GM23338 (cell line): ENCODE measurements at regions not wholly inside any gene's neighbourhood (a gene's known extent, or its start where the extent isn't known, plus 50 kb on each side); places are given as distances from the start of the nearest gene placed in this dataset.

ENCODE experiments used
- ATAC-seq: fragments of 200-7000 bp; cut with Tn5 transposase; 3 replicates; pipeline ENCODE4 v1.9.1; 2020
- DNase-seq: peaks from one replicate; pipeline ENCODE4 v3.0.0-alpha.2; 2015; ENCODE audit warnings: low spot score
- H2AFZ ChIP-seq: fragments of 200-600 bp; sonication (generic); 2 replicates; pipeline ENCODE4 v1.8.0; 2016; ENCODE audit warnings: antibody characterized with exemption, mild to moderate bottlenecking, moderate library complexity
- H3F3A ChIP-seq: fragments of 200-600 bp; sonication (generic); replicated peaks from 2 replicates; pipeline ENCODE4 v1.8.0; 2017; ENCODE audit warnings: antibody characterized with exemption, mixed run types, low read depth
- H3K27ac ChIP-seq: fragments of 200-600 bp; sonication (generic); 2 replicates; pipeline ENCODE4 v1.6.1; 2016; ENCODE audit warnings: low read depth
- H3K27me3 ChIP-seq: fragments of 200-600 bp; sonication (generic); 2 replicates; pipeline ENCODE4 v1.8.0; 2016; ENCODE audit warnings: mild to moderate bottlenecking, mixed run types, moderate library complexity; ENCODE audit not compliant: insufficient read depth
- H3K36me3 ChIP-seq: fragments of 200-600 bp; sonication (generic); 2 replicates; pipeline ENCODE4 v1.8.0; 2016; ENCODE audit warnings: mild to moderate bottlenecking; ENCODE audit not compliant: insufficient read depth
- H3K4me1 ChIP-seq: fragments of 200-600 bp; sonication (generic); 2 replicates; pipeline ENCODE4 v1.8.0; 2016; ENCODE audit warnings: mild to moderate bottlenecking, moderate library complexity; ENCODE audit not compliant: insufficient read depth
- H3K4me2 ChIP-seq: fragments of 200-600 bp; sonication (generic); 2 replicates; pipeline ENCODE4 v1.7.1; 2017; ENCODE audit warnings: mixed run types
- H3K4me3 ChIP-seq: fragments of 200-600 bp; sonication (generic); 2 replicates; pipeline ENCODE4 v1.6.1; 2016; ENCODE audit warnings: mixed run types
- H3K79me2 ChIP-seq: fragments of 200-600 bp; sonication (generic); replicated peaks from 2 replicates; pipeline ENCODE4 v1.8.0; 2017; ENCODE audit warnings: mild to moderate bottlenecking; ENCODE audit not compliant: insufficient read depth
- H3K9me2 ChIP-seq: fragments of 200-600 bp; sonication (generic); 2 replicates; pipeline ENCODE4 v1.8.0; 2017; ENCODE audit not compliant: insufficient read depth
- H4K20me1 ChIP-seq: fragments of 200-600 bp; sonication (generic); replicated peaks from 2 replicates; pipeline ENCODE4 v1.8.0; 2017; ENCODE audit warnings: mild to moderate bottlenecking; ENCODE audit not compliant: insufficient read depth
- H3K27ac Mint-ChIP-seq: 2 replicates; pipeline ENCODE4 v1.8.0; 2020; ENCODE audit warnings: inconsistent platforms, mild to moderate bottlenecking, moderate library complexity, mixed read lengths
- H3K27me3 Mint-ChIP-seq: 3 replicates; pipeline ENCODE4 v1.8.0; 2022; ENCODE audit warnings: low read depth, mild to moderate bottlenecking, moderate library complexity, mixed read lengths, inconsistent platforms; ENCODE audit not compliant: insufficient read depth, poor library complexity
- H3K36me3 Mint-ChIP-seq: 3 replicates; pipeline ENCODE4 v1.8.0; 2021; ENCODE audit warnings: low read depth, mild to moderate bottlenecking, inconsistent platforms, moderate library complexity, mixed read lengths
- H3K4me1 Mint-ChIP-seq: 3 replicates; pipeline ENCODE4 v1.8.0; 2020; ENCODE audit warnings: mild to moderate bottlenecking, inconsistent platforms, mixed read lengths
- H3K4me3 Mint-ChIP-seq: 3 replicates; pipeline ENCODE4 v1.8.0; 2021; ENCODE audit warnings: moderate library complexity, mild to moderate bottlenecking, inconsistent platforms, mixed read lengths
- H3K9me3 Mint-ChIP-seq: 3 replicates; pipeline ENCODE4 v1.8.0; 2020; ENCODE audit warnings: moderate library complexity, mild to moderate bottlenecking, inconsistent platforms, mixed read lengths
- CREB1 ChIP-seq: fragments of 250-450 bp; sonication (Bioruptor Pico); IDR thresholded peaks from 2 replicates; pipeline ENCODE4 v1.5.0; 2020; ENCODE audit warnings: low read depth, mild to moderate bottlenecking, moderate library complexity
- CTCF ChIP-seq, 2 experiments: fragments of 200-600 bp in 1 of 2; sonication (generic) in 1 of 2; conservative IDR thresholded peaks; 2 replicates each; pipeline versions ENCODE4 v1.5.1 to v1.6.1; 2016 to 2017; ENCODE audit warnings: antibody characterized with exemption in 2 of 2, low read depth in 2 of 2, mild to moderate bottlenecking in 2 of 2, moderate library complexity in 1 of 2
- ETS1 ChIP-seq: IDR thresholded peaks from 2 replicates; pipeline ENCODE4 v1.6.1; 2016; ENCODE audit warnings: antibody characterized with exemption
- EZH2 ChIP-seq: fragments of 200-600 bp; sonication (generic); IDR thresholded peaks from one replicate; pipeline ENCODE4 v1.8.0; 2017; ENCODE audit warnings: antibody characterized with exemption, mild to moderate bottlenecking, low read depth; ENCODE audit not compliant: unreplicated experiment
- JUNB ChIP-seq: IDR thresholded peaks from one replicate; pipeline ENCODE4 v1.6.1; 2016; ENCODE audit warnings: antibody characterized with exemption; ENCODE audit not compliant: unreplicated experiment
- NANOG ChIP-seq: IDR thresholded peaks from 2 replicates; pipeline ENCODE4 v1.6.1; 2016; ENCODE audit warnings: antibody characterized with exemption, borderline replicate concordance
- POLR2AphosphoS5 ChIP-seq: IDR thresholded peaks from 2 replicates; pipeline ENCODE4 v1.6.1; 2016; ENCODE audit warnings: antibody characterized with exemption, low read depth
- STAT1 ChIP-seq: IDR thresholded peaks from one replicate; pipeline ENCODE4 v1.6.1; 2016; ENCODE audit warnings: antibody characterized with exemption; ENCODE audit not compliant: unreplicated experiment
- ZNF331 ChIP-seq: fragments of 250-450 bp; sonication (Bioruptor Pico); IDR thresholded peaks from 2 replicates; pipeline ENCODE4 v1.5.0; 2020; ENCODE audit warnings: low read depth, mild to moderate bottlenecking, moderate library complexity
- ZNF462 ChIP-seq: fragments of 250-450 bp; sonication (Bioruptor Pico); IDR thresholded peaks from 2 replicates; pipeline ENCODE4 v1.5.0; 2020; ENCODE audit warnings: mild to moderate bottlenecking, moderate library complexity

GRCh38 chr4:160709026-160709425, 1454.8 kb downstream of the FSTL5 start (continued):
- TF ChIP-seq CTCF (conservative IDR thresholded peaks at IDR 0.05; ENCODE audit: low read depth in 2 of 2) (no peak), JUNB (no peak), CREB1 (CRISPR knock-in tag) (no peak), STAT1 (no peak), NANOG (no peak), ETS1 (no peak), POLR2AphosphoS5 (no peak)

GRCh38 chr4:160709546-160709945, 1454.3 kb downstream of the FSTL5 start:
- H3K4me3 Mint-ChIP-seq = no peak overlapping the region
- H3K27ac Mint-ChIP-seq = no peak overlapping the region
- H3F3A ChIP-seq = no peaks in the 10 kb centered on the region
- H3K36me3 Mint-ChIP-seq = no peaks in the 10 kb centered on the region
- no peaks in the 10 kb centered on the region for H3K36me3 ChIP-seq
- H3K4me1 Mint-ChIP-seq = no peaks in the 10 kb centered on the region
- H3K4me3 ChIP-seq = no peak overlapping the region
- H3K4me2 ChIP-seq = no peak overlapping the region
- H4K20me1 ChIP-seq = no peaks in the 10 kb centered on the region
- H3K79me2 ChIP-seq = no peaks in the 10 kb centered on the region
- ATAC-seq (no peak), DNase-seq (no peak)
- no peaks in the 10 kb centered on the region for H3K9me3 Mint-ChIP-seq
- no peaks in the 10 kb centered on the region for H3K27me3 Mint-ChIP-seq
- H2AFZ ChIP-seq = no peak overlapping the region
- no peak for TF ChIP-seq ETS1
- no peak for TF ChIP-seq POLR2AphosphoS5
- no peak for TF ChIP-seq EZH2
- TF ChIP-seq NANOG = no peak
- TF ChIP-seq STAT1 = no peak
- no peak for TF ChIP-seq ZNF331 (CRISPR knock-in tag)
- TF ChIP-seq ZNF462 (CRISPR knock-in tag) = no peak
- no peaks in the 10 kb centered on the region for H3K9me2 ChIP-seq
- no peaks in the 10 kb centered on the region for H3K4me1 ChIP-seq
- H3K27me3 ChIP-seq = no peaks in the 10 kb centered on the region
- H3K27ac ChIP-seq = no peak overlapping the region
